ENCODE measurements at regions not wholly inside any gene's neighbourhood (a gene's known extent, or its start where the extent isn't known, plus 50 kb on each side); places are given as distances from the start of the nearest gene placed in this dataset.
A peak's percentile ranks its signal among the peaks of the same experiment; 100 is the strongest.

DNA sequence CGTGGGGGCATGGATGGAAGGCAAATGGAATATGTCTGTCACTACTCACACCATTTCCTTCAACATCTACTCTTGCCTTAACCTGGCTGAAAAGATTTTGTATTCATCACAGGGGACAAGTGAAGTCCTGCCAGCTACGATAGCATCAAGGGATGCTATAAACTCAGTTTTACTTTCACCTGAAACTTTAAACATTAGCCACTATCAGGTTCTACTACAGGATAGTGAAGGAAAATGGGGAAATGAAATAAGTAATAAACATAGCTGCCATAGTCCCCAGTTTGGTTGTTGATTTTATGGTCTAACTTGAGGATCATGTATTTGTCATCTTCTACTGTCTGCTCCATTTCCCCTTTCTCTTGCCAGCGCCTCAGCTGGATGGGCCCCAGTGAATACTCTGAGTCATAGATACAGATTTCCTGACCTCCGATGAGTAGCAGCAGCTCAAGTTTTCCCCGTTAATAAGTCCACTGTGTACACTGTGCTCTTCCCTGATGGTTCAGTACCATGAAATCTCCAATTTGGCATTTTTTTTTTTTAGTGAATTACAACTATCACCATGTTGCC is 338.2 kb upstream of the SLCO3A1 start (continued):
- TF ChIP-seq, protein P1, sequence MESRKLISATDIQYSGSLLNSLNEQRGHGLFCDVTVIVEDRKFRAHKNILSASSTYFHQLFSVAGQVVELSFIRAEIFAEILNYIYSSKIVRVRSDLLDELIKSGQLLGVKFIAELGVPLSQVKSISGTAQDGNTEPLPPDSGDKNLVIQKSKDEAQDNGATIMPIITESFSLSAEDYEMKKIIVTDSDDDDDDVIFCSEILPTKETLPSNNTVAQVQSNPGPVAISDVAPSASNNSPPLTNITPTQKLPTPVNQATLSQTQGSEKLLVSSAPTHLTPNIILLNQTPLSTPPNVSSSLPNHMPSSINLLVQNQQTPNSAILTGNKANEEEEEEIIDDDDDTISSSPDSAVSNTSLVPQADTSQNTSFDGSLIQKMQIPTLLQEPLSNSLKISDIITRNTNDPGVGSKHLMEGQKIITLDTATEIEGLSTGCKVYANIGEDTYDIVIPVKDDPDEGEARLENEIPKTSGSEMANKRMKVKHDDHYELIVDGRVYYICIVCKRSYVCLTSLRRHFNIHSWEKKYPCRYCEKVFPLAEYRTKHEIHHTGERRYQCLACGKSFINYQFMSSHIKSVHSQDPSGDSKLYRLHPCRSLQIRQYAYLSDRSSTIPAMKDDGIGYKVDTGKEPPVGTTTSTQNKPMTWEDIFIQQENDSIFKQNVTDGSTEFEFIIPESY (IDR thresholded peaks at IDR 0.05; ENCODE audit: borderline replicate concordance, low read depth): no peak
- TF ChIP-seq MXI1 (IDR thresholded peaks at IDR 0.05; ENCODE audit: low read depth, low read length): no peak
- TF ChIP-seq NFIC (IDR thresholded peaks at IDR 0.05; ENCODE audit: borderline replicate concordance): peak; percentile 89
- TF ChIP-seq TAF1 (IDR thresholded peaks at IDR 0.05; ENCODE audit: borderline replicate concordance, low read depth, low read length): no peak
- TF ChIP-seq, protein P2, sequence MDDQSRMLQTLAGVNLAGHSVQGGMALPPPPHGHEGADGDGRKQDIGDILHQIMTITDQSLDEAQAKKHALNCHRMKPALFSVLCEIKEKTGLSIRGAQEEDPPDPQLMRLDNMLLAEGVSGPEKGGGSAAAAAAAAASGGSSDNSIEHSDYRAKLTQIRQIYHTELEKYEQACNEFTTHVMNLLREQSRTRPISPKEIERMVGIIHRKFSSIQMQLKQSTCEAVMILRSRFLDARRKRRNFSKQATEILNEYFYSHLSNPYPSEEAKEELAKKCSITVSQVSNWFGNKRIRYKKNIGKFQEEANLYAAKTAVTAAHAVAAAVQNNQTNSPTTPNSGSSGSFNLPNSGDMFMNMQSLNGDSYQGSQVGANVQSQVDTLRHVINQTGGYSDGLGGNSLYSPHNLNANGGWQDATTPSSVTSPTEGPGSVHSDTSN (IDR thresholded peaks at IDR 0.05): peak; percentile 77
- TF ChIP-seq, protein P3, sequence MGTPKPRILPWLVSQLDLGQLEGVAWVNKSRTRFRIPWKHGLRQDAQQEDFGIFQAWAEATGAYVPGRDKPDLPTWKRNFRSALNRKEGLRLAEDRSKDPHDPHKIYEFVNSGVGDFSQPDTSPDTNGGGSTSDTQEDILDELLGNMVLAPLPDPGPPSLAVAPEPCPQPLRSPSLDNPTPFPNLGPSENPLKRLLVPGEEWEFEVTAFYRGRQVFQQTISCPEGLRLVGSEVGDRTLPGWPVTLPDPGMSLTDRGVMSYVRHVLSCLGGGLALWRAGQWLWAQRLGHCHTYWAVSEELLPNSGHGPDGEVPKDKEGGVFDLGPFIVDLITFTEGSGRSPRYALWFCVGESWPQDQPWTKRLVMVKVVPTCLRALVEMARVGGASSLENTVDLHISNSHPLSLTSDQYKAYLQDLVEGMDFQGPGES (IDR thresholded peaks at IDR 0.05; ENCODE audit: low read depth, low read length): no peak
- TF ChIP-seq RXRA (IDR thresholded peaks at IDR 0.05; ENCODE audit: borderline replicate concordance, low read depth): peak; percentile 40; the same call in 1 of the 2 replicates
- TF ChIP-seq EZH2phosphoT487 (IDR thresholded peaks at IDR 0.05; ENCODE audit: borderline replicate concordance, low read depth): no peak
- TF ChIP-seq JUND (IDR thresholded peaks at IDR 0.05): peak; percentile 84
- peak; percentile 63 for TF ChIP-seq ELF1 (IDR thresholded peaks at IDR 0.05)
- no peak for TF ChIP-seq FOXJ3 (CRISPR knock-in tag; IDR thresholded peaks at IDR 0.05)
- TF ChIP-seq TCF12 (IDR thresholded peaks at IDR 0.05): peak; percentile 82
- no peak; the same call in 1 of the 2 replicates for TF ChIP-seq YY1 (IDR thresholded peaks at IDR 0.05; ENCODE audit: low read depth)
- TF ChIP-seq RCOR1 (IDR thresholded peaks at IDR 0.05; ENCODE audit: low read length): no peak
- peak in 1 of 2 experiments; percentile 72; a peak in 1 of 4 replicates for TF ChIP-seq EP300 (IDR thresholded peaks at IDR 0.05; ENCODE audit: borderline replicate concordance in 1 of 2, low read depth in 1 of 2, low read length in 1 of 2)
- no peak for TF ChIP-seq NRF1 (IDR thresholded peaks at IDR 0.05; ENCODE audit: low read depth, low read length)
- TF ChIP-seq, protein P4, sequence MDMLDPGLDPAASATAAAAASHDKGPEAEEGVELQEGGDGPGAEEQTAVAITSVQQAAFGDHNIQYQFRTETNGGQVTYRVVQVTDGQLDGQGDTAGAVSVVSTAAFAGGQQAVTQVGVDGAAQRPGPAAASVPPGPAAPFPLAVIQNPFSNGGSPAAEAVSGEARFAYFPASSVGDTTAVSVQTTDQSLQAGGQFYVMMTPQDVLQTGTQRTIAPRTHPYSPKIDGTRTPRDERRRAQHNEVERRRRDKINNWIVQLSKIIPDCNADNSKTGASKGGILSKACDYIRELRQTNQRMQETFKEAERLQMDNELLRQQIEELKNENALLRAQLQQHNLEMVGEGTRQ (IDR thresholded peaks at IDR 0.05; ENCODE audit: borderline replicate concordance, low read depth, low read length): no peak

DNA sequence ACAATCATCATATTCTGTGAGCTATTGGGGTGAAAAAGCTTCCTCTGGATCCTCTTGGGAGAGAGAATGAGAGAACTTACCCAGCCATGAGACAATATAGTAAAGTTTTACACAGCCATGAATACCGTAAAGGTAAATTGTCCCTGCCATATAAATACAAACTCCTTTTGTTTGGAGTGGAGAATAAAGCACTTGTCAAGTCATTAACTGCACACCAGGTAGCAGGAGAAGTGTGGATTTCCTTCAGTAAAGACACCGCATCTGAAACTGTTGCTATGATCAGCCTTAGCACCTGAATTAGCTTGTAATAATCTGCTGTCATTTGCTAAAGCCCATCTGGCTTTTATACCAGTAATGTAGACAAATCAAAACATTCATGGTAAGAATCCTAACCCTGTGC is 336.6 kb upstream of the SLCO3A1 start:
- no peak overlapping the region for H3K9ac ChIP-seq
- no peaks in the 10 kb centered on the region for H3K27me3 ChIP-seq (ENCODE audit: insufficient read depth)
- no peaks in the 10 kb centered on the region for H3K9me2 ChIP-seq
- no peak overlapping the region for H3K4me2 ChIP-seq
- H4K20me1 ChIP-seq (ENCODE audit: insufficient read depth): no peaks in the 10 kb centered on the region
- 98% methylated on average over 2 of the region's 2 CpGs for WGBS (ENCODE audit: low lambda C conversion rate)
- DNase-seq: no peak
- no peaks in the 10 kb centered on the region for H3K36me3 ChIP-seq (replicated peaks in 1 of 2; ENCODE audit: control insufficient read depth in 1 of 2, insufficient read depth in 2 of 2, low read length in 1 of 2)
- no peak overlapping the region for H2AFZ ChIP-seq (ENCODE audit: low read depth)
- H3F3A ChIP-seq (replicated peaks; ENCODE audit: insufficient read depth): peaks cover 16% of the 10 kb centered on the region
- no peaks in the 10 kb centered on the region for H3K79me2 ChIP-seq (ENCODE audit: insufficient read depth)
- no peak overlapping the region for H3K27ac ChIP-seq (ENCODE audit: low read depth in 2 of 2, low read length in 1 of 2)
- ChIA-PET POLR2A (no interaction called here), CTCF (no interaction called here)
- H3K9me3 ChIP-seq: no peaks in the 10 kb centered on the region
- H3K4me1 ChIP-seq (ENCODE audit: control insufficient read depth in 1 of 2, insufficient read depth in 2 of 2, low read depth in 1 of 2, low read length in 1 of 2): peaks cover 0 to 21% of the 10 kb centered on the region in 2 experiments; a peak in 1 of 4 replicates
- no peak overlapping the region for H3K4me3 ChIP-seq (ENCODE audit: low read depth in 2 of 2, low read length in 1 of 2)
- no peak for TF ChIP-seq MXI1 (IDR thresholded peaks at IDR 0.05; ENCODE audit: low read depth, low read length)
- TF ChIP-seq, protein P5, sequence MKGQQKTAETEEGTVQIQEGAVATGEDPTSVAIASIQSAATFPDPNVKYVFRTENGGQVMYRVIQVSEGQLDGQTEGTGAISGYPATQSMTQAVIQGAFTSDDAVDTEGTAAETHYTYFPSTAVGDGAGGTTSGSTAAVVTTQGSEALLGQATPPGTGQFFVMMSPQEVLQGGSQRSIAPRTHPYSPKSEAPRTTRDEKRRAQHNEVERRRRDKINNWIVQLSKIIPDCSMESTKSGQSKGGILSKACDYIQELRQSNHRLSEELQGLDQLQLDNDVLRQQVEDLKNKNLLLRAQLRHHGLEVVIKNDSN (IDR thresholded peaks at IDR 0.05; ENCODE audit: borderline replicate concordance, low read depth): no peak
- TF ChIP-seq RCOR1 (IDR thresholded peaks at IDR 0.05; ENCODE audit: low read length): no peak
- TF ChIP-seq TEAD4 (IDR thresholded peaks at IDR 0.05; ENCODE audit: borderline replicate concordance, insufficient read depth): no peak
- TF ChIP-seq, protein P3 (IDR thresholded peaks at IDR 0.05; ENCODE audit: low read depth, low read length): no peak
- TF ChIP-seq, protein P1 (IDR thresholded peaks at IDR 0.05; ENCODE audit: borderline replicate concordance, low read depth): no peak
- no peak for TF ChIP-seq YY1 (IDR thresholded peaks at IDR 0.05; ENCODE audit: low read depth)
- no peak for TF ChIP-seq SMC3 (IDR thresholded peaks at IDR 0.05; ENCODE audit: low read depth, low read length)
- no peak for TF ChIP-seq RAD21 (IDR thresholded peaks at IDR 0.05; ENCODE audit: low read length)
- no peak for TF ChIP-seq TAF1 (IDR thresholded peaks at IDR 0.05; ENCODE audit: borderline replicate concordance, low read depth, low read length)
- TF ChIP-seq EP300 (IDR thresholded peaks at IDR 0.05; ENCODE audit: borderline replicate concordance in 1 of 2, low read depth in 1 of 2, low read length in 1 of 2): no peak
